ENCODE measurements at regions not wholly inside any gene's neighbourhood (a gene's known extent, or its start where the extent isn't known, plus 50 kb on each side); places are given as distances from the start of the nearest gene placed in this dataset.

GRCh38 chr15:70248116-70249025 lies 150.7 kb upstream of the TLE3 start:
- TF ChIP-seq CTCF (conservative IDR thresholded peaks at IDR 0.05; ENCODE audit: low read depth, low read length) (no peak), BHLHE40 (IDR thresholded peaks at IDR 0.05; ENCODE audit: low read depth, low read length) (no peak), CEBPB (IDR thresholded peaks at IDR 0.05; ENCODE audit: low read depth, low read length) (no peak), RCOR1 (IDR thresholded peaks at IDR 0.05; ENCODE audit: insufficient replicate concordance, low read length) (no peak), USF2 (IDR thresholded peaks at IDR 0.05; ENCODE audit: low read depth, low read length) (no peak), POLR2A (IDR thresholded peaks at IDR 0.05; ENCODE audit: low read depth, low read length) (no peak), RAD21 (IDR thresholded peaks at IDR 0.05; ENCODE audit: low read length) (no peak), RFX5 (IDR thresholded peaks at IDR 0.05; ENCODE audit: low read depth, low read length) (no peak), FOS (IDR thresholded peaks at IDR 0.05; ENCODE audit: low read depth, low read length) (no peak), MAFK (IDR thresholded peaks at IDR 0.05; ENCODE audit: low read depth, low read length) (no peak)
